NT2/D1 (cell line): ENCODE measurements at regions not wholly inside any gene's neighbourhood (a gene's known extent, or its start where the extent isn't known, plus 50 kb on each side); places are given as distances from the start of the nearest gene placed in this dataset.

Experiments used
- SUZ12 ChIP-seq: IDR thresholded peaks from 2 replicates; pipeline ENCODE4 v1.6.1; 2011; ENCODE audit not compliant: insufficient read length, insufficient read depth; ENCODE audit errors: extremely low read depth
- YY1 ChIP-seq: IDR thresholded peaks from 2 replicates; pipeline ENCODE4 v1.6.1; 2011; ENCODE audit not compliant: insufficient read length, insufficient read depth
- ZNF274 ChIP-seq: IDR thresholded peaks from 2 replicates; pipeline ENCODE4 v1.6.1; 2011; ENCODE audit warnings: mild to moderate bottlenecking, low read depth, low read length

- TF ChIP-seq YY1 (no peak), SUZ12 (no peak), ZNF274 (no peak)
Measured at GRCh38 chr14:44215660-44216059, 291.4 kb downstream of the FSCB start.
